ENCODE measurements at regions not wholly inside any gene's neighbourhood (a gene's known extent, or its start where the extent isn't known, plus 50 kb on each side); places are given as distances from the start of the nearest gene placed in this dataset.

GRCh38 chr10:121281576-121281975, 316.7 kb downstream of the FGFR2 start:
- DNase-seq = no peak

GRCh38 chr10:121282264-121282663, 316.0 kb downstream of the FGFR2 start:
- DNase-seq = no peak

- no peak for DNase-seq
Measured at GRCh38 chr10:121282797-121283515, 315.3 kb downstream of the FGFR2 start.

- no peak for DNase-seq
Measured at GRCh38 chr10:121284936-121285335, 313.3 kb downstream of the FGFR2 start.

- no peak for DNase-seq
Measured at GRCh38 chr10:121285406-121286196, 312.6 kb downstream of the FGFR2 start.

GRCh38 chr10:121288011-121288410, 310.2 kb downstream of the FGFR2 start:
- DNase-seq = no peak

- no peak for DNase-seq
Measured at GRCh38 chr10:121288864-121289661, 309.2 kb downstream of the FGFR2 start.

GRCh38 chr10:121289800-121290199, 308.4 kb downstream of the FGFR2 start:
- DNase-seq = no peak

- DNase-seq = no peak
Measured at GRCh38 chr10:121290674-121291073, 307.6 kb downstream of the FGFR2 start.

- DNase-seq = no peak
Measured at GRCh38 chr10:121291376-121291775, 306.9 kb downstream of the FGFR2 start.

- DNase-seq = peak in 1 of 14 donors; percentile 1
Measured at GRCh38 chr10:121291823-121292222, 306.4 kb downstream of the FGFR2 start.

- DNase-seq = no peak
Measured at GRCh38 chr10:121292321-121292720, 305.9 kb downstream of the FGFR2 start.

GRCh38 chr10:121293110-121293509, 305.1 kb downstream of the FGFR2 start:
- DNase-seq = no peak

GRCh38 chr10:121294630-121295029, 303.6 kb downstream of the FGFR2 start:
- no peak for DNase-seq

- no peak for DNase-seq
Measured at GRCh38 chr10:121296378-121296777, 301.9 kb downstream of the FGFR2 start.

- peak in 1 of 14 donors; percentile 4 for DNase-seq
Measured at GRCh38 chr10:121296881-121297585, 301.2 kb downstream of the FGFR2 start.

- no peak for DNase-seq
Measured at GRCh38 chr10:121300723-121301122, 297.5 kb downstream of the FGFR2 start.

- DNase-seq = no peak
Measured at GRCh38 chr10:121302541-121303180, 295.6 kb downstream of the FGFR2 start.

- DNase-seq = no peak
Measured at GRCh38 chr10:121303287-121303890, 294.9 kb downstream of the FGFR2 start.

- no peak for DNase-seq
Measured at GRCh38 chr10:121305066-121305465, 293.2 kb downstream of the FGFR2 start.

GRCh38 chr10:121306159-121306673, 292.0 kb downstream of the FGFR2 start:
- no peak for DNase-seq
